ENCODE measurements at regions not wholly inside any gene's neighbourhood (a gene's known extent, or its start where the extent isn't known, plus 50 kb on each side); places are given as distances from the start of the nearest gene placed in this dataset.
"Not testable (repeated sequence)": the region's sequence is repeated elsewhere in the genome, so short reads cannot be mapped to it uniquely, and the experiment has no call there.

GRCh38 chr12:114616081-114616480 lies 67.9 kb downstream of the TBX3 start:
- DNase-seq (ENCODE audit: low read depth) = no peak

DNA sequence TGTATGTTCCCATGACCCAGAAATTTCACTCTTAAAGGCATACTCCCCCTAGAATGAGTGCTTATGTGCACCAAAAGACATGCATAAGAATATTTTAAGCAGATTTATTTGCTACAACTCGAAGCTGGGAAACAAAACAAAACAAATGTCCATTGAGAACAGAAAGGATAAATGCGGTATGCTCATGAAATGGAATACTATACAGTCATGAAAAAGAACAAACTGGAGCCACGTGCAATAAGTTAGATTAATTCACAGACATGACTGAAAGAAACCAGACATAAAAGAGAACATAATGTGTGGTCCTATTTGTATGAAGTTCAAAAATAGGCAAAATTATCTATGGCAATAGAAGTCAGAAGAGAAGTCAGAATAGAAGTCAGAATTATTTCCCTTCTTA lies 69.9 kb downstream of the TBX3 start:
- DNase-seq (ENCODE audit: low read depth) = no peak

GRCh38 chr12:114612062-114612461 lies 71.9 kb downstream of the TBX3 start:
- DNase-seq (ENCODE audit: low read depth) = no peak

DNA sequence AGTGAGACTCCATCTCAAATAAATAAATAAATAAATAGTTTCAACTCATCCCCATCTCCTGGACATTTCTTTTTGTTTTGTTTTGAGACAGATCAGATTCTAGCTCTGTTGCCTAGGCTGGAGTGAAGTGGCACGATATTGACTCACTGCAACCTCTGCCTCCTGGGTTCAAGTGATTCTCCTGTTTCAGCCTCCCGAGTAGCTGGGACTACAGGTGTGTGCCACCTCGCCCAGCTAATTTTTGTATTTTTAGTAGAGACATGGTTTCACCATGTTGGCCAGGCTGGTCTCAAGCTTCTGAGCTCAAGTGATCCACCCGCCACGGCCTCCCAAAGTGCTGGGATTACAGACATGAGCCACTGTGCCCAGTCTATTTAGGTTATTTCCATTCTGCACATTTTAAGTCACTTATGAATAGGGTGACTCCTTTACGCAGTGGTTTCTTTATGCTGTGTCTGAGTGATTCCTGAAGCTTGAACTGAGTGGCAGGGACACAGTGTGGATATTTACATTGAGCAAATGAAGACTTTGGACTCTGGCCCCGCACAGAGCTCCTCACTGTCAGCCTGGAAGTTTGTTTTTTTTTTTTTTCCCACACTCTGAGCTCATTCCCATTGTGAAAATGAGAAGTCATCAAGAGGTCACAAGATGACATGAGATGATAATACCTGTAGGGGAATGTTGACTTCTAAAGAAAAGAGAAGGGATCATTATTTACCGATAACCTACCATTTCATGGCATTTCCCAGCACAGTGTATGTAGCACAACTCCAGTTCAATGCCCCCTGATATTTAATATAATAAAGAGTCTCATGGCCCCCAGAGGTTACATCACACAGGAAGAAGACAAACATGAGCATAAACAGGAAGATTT lies 72.6 kb downstream of the TBX3 start:
- DNase-seq (ENCODE audit: low read depth) = no peak

- no peak for DNase-seq (ENCODE audit: low read depth)
Observed at GRCh38 chr12:114608509-114608908, 75.5 kb downstream of the TBX3 start.

- DNase-seq (ENCODE audit: low read depth) = no peak
Observed at GRCh38 chr12:114605918-114606317, 78.1 kb downstream of the TBX3 start.

DNA sequence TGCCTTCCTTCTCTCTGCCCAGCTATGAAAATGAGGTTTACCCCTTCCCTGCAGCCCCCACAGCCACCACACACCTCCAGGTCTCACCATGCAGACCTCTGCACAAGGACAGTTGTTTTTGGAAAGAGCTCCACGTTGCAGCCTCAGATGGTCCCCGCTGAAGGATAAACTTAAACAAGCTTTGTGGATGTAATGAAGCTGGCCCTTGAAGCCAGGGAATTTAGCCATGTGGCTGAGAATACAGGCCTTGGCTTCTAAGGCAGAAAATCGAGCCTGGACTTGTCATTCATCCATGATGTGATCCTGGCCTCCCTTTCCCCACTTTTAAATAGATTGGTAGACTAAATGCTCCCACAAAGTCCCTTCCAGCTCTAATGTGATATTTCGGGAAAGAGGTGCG lies 79.4 kb downstream of the TBX3 start:
- no peak for DNase-seq (ENCODE audit: low read depth)

- DNase-seq (ENCODE audit: low read depth) = not testable (repeated sequence)
Observed at GRCh38 chr12:114600584-114600983, 83.4 kb downstream of the TBX3 start.

GRCh38 chr12:114598111-114598510 lies 85.9 kb downstream of the TBX3 start:
- no peak for DNase-seq (ENCODE audit: low read depth)

GRCh38 chr12:114592946-114593345 lies 91.0 kb downstream of the TBX3 start:
- no peak for DNase-seq (ENCODE audit: low read depth)

DNA sequence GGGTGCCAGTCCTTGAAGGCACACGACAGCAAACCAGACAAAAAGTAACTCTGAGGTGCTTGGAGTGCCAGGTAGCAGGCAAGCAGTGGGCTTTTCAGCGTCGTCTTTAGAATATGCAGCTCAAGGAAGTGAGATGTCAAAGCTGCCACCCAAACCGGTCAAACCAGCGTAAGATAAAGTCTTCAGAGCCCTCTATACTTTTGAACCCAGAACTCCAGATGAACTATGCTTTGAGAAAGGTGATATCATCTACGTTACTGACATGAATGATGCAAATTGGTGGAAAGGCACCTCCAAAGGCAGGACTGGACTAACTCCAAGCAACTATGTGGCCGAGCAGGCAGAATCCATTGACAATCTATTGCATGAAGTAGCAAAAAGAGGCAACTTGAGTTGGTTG lies 95.9 kb downstream of the TBX3 start:
- DNase-seq (ENCODE audit: low read depth) = no peak

DNA sequence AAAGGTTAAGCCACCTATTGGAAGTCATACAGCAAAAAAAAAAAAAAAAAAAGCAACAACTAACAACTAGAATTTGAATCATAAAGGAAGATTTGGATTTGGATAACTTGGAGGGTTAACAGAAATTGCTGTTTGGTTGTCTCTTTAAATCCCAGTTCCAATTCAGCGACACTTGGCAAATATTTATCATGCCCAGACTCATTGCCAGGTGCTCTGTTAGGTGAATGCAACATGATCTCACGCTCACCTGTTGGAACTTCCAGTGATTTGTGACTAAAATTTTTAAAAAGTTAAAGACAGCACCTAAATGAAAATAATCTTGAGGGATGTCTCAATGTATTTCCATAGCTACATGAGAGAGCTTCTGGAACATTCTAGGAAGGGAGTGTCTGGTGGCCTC lies 103.7 kb downstream of the TBX3 start:
- no peak for DNase-seq (ENCODE audit: low read depth)

GRCh38 chr12:114579389-114579788 lies 104.6 kb downstream of the TBX3 start:
- no peak for DNase-seq (ENCODE audit: low read depth)

DNA sequence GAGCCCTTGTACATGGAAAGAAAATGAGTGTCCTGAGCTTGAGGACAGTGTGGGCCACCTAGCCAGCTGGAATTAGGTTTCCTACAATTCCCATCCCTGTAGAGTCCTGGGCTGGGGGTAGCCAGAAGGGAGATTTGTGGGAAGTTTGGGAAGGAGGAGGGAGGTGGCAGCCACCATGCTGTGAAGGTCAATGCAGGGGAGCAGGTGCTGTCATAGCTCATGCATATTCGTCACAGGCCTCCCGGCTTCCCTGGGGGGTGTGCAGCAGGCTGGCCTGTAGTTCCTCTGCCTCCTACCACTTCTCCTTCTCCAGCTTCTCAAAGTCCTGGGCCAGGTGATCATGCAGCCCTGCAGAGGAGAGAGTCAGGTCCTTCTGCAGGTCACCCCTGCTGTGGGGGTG lies 121.3 kb downstream of the TBX3 start:
- DNase-seq (ENCODE audit: low read depth) = no peak

- no peak for DNase-seq (ENCODE audit: low read depth)
Observed at GRCh38 chr12:114555451-114555850, 128.5 kb downstream of the TBX3 start.

- DNase-seq (ENCODE audit: low read depth) = no peak
Observed at GRCh38 chr12:114547636-114548035, 136.3 kb downstream of the TBX3 start.

DNA sequence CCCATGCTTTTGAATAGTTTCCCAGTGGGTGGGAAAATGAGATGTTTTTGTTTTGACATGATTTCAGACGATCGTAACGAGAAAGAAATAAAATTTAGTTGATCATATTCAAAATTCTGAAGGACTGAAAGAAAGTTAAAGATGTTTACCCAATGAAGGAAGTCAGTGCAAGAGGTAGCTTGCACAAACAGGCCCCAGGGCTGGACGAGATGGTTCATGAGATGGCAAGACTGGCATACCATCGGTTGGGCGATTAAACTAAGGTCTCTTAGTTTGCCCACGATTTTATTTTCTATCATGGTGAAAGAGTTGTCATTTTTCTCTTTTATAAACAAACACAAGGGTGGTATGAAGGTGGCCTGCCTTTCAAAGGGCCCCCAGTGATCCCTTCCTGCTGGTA lies 124.5 kb upstream of the TBX5 start:
- no peak for DNase-seq (ENCODE audit: low read depth)

DNA sequence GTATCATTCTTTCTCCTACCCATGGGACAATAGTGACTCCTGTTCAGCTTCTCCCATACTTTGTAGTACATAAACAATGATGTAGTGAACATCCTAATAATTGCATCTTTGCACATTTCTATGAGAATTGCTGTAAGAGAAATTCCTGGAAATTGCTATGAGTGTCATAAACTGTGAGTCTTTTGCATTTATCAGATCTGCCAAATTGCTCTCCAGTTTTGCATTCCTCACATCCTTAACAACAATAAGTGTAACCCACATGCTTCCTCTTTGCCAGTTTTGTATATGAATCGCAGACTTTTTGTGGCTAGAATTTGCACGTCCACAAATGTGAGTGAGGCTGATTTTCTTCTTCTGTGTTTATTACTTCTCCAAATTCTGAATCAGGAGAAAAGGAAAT lies 124.0 kb upstream of the TBX5 start:
- DNase-seq (ENCODE audit: low read depth) = no peak

GRCh38 chr12:114528766-114529165 lies 122.8 kb upstream of the TBX5 start:
- no peak for DNase-seq (ENCODE audit: low read depth)

- DNase-seq (ENCODE audit: low read depth) = not testable (repeated sequence)
Observed at GRCh38 chr12:114521160-114521559, 115.2 kb upstream of the TBX5 start.

DNA sequence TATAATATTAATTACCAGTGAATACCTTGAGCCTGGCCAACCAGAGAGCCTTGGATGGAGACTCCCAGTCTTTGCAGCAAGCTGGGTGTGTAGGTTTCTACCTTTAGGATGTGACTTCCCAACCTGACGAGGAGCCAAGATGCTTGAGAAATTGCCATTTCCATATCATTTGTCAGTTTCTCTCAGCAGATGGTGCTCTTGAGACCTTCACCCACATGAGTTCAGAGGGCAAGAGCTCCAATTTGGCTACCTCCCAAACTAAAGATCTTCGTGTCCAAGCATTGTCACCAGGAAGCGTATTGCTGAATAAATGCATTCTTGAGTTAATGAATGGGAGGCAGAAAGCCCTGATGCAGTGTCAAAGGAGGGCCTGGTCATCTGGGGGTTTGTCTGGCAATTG lies 106.4 kb upstream of the TBX5 start:
- no peak for DNase-seq (ENCODE audit: low read depth)

DNA sequence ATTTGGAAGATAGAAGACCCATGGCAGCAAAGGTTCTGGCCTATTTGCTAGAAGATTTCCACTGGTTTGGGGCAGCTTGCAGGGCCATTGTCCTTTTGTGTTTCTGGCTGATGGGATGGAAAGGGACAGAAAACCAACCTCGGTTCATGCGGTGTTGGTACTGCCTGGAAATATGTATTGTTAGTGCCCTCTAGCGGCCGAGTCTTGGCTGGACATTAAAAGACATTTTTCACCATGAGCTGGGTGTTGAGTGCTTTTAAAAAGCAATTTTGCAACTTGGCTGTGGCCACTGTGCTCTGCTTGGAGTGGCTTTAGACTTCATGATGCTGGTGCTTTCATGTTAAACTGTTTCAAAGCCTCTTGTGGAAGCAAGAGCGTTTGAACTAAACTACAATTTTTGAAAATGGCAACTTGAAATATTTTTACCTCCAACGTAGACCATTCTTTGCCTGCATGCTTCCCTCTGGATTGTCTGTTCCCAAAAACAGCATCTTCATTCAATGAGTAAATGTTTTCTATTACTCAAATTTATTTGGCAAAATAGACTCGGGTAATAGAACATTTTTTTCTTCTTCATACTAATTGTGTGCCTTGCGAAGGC lies 102.7 kb upstream of the TBX5 start:
- DNase-seq (ENCODE audit: low read depth) = peak; percentile 33

GRCh38 chr12:114506651-114507050 lies 100.7 kb upstream of the TBX5 start:
- DNase-seq (ENCODE audit: low read depth) = no peak

- DNase-seq (ENCODE audit: low read depth) = no peak
Observed at GRCh38 chr12:114504311-114504710, 98.4 kb upstream of the TBX5 start.
